NCI-H1092 (cell line): ENCODE measurements at regions not wholly inside any gene's neighbourhood (a gene's known extent, or its start where the extent isn't known, plus 50 kb on each side); places are given as distances from the start of the nearest gene placed in this dataset.

Source experiments
- DNase-seq: peaks from one replicate; lab custom pipeline; 2025; lab: John Stamatoyannopoulos, UW

DNA sequence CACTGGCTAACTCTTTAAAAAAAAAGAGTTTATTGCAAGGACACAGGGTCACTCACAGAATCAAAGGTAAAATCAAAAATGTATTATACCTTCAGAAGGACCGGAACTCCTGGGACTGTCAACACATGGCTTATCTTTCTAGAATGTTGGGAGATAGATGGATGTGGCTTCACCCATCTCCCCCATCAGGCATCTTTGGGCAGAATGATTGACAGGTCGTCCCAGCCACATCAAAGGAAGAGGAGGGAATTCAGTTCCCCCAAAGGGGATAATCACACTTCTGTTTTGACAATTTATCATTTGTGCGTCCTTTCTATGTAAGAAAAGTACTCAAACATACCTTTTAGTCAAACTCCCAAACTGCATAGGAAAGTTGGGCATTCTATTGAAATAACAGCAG is 228.6 kb upstream of the CDH5 start:
- no peak for DNase-seq

GRCh38 chr16:66136841-66137240 is 229.7 kb upstream of the CDH5 start:
- no peak for DNase-seq

DNA sequence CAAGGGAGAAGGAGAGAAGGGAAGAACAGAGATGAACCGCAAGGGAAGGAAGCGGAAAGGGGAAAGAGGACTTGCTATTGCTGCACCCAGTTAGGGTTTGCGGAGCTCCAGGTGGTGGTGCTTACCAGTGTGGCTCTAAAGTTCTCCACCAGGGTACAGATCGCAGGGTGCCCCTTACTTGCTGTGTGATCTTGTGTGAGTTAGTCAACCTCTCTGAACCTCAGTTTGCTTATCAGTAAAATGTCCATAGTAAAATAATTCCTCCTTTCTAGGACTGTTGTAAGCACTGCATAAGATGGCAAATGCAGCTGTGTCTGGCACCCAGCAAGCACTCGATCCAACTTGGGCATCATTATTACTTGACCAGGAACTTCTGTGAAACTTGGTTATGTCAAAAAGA is 230.7 kb upstream of the CDH5 start:
- no peak for DNase-seq

- no peak for DNase-seq
Observed at GRCh38 chr16:66135421-66135831, 231.1 kb upstream of the CDH5 start.

GRCh38 chr16:66134875-66135274 is 231.6 kb upstream of the CDH5 start:
- DNase-seq, result no peak

GRCh38 chr16:66133643-66134338 is 232.7 kb upstream of the CDH5 start:
- no peak for DNase-seq

GRCh38 chr16:66131895-66132294 is 234.6 kb upstream of the CDH5 start:
- no peak for DNase-seq

- no peak for DNase-seq
Observed at GRCh38 chr16:66131156-66131807, 235.2 kb upstream of the CDH5 start.

DNA sequence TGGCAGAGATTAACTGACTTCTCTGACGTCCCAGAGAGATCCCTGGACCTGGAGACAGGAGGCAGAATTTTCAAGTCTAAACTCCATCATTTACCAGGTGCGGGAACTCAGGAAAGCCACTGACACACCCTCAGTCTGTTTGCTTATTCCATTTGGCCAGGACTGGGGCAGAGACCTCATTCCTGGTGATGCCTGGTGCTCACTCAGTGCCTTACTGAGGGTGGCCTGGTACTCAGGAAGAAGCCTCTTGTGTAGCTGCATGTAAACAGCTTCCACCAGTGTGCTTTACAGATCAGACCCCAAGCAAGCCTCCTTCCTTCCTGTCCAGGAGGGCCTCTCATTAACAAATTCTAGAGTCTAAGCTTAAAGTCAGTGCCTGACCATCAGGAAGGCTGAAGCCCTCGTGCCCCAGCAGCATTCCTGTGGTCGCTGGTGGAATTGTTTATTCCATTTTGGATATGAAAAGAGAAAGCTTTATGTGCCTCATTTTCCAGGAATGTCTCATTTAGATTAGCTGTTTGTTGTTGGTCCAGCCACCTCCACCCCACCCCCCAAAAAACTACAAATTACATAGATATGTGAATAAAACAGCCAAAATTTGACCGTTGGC is 236.1 kb upstream of the CDH5 start:
- DNase-seq, result no peak

DNA sequence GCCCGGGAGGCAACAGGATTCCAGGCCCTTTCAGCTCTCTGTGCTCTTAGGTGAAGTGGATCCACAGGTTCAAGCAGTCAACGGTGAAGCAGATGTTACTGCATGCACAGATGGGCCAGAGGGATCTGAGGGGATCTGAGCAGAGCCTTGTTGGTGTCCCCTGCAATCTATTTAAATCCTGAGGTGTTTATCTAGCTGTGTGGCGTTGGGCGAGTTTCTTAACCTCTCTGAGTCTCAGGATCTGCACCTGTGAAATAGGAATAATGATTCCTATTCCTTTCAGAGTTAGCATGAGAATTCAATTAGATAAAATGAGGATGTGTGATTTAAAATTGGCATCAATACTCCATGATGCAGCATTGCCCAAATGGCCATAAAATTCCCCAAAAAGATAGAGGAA is 237.3 kb upstream of the CDH5 start:
- DNase-seq, result no peak

DNA sequence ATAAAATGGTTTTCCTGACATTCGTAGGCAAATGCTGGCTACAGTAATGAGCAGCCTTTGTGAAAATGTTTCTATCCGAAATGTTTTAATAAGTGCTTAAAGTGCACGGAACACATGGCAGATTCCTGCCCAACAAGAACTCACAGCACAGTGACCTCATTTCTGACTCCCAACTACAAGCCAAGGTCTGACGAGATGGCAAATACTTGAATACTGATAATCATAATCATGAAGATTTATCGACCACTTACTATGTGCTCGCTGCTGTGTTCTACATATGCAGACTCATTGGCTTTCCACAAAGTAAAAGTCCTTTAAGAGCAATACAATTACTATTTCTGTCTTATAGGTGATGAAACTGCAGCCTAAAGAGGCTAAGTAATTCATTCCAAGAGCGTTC is 238.1 kb upstream of the CDH5 start:
- DNase-seq, result no peak

DNA sequence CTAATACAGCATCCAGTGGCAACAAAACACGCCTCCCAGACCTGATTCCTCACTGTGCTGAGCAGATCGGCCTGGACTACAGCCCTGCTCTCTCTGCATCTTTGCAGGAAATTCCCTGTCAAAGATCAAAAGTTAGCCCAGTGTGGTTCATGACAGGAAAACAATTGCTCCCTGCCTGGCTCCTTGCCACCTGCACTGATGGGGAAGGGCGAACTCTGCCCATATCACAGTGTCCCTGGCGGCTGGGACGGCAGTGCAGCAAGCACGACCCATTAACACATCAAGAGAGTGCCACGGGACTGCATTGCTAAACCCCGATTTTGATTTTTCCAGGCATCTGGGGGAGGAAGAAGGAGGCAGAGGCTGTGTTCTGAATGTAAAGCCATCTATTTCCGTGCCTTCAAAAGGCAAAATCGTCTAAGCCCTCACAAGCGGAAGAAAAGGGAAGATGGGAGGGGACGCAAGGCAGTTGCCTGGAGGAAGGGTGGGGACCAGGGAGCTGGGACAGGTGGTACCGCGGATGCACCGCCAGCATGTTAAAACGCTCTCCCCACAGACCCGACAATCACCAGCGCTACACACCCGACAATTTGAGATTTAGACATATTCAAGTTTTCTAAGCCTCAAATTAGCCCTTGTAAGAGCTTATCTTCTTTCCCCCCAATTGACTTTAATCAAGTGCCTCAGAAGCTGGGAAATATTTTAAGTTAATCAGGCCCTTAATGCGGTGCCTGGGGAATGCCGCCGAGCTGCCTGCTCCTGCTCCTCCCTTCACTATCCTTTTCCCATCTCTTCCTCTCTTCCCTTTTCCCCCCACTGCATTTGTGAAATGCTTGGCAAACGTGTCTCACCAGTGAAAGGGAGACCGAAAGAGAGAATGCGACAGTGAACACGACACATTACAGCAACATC is 238.8 kb upstream of the CDH5 start:
- no peak for DNase-seq

DNA sequence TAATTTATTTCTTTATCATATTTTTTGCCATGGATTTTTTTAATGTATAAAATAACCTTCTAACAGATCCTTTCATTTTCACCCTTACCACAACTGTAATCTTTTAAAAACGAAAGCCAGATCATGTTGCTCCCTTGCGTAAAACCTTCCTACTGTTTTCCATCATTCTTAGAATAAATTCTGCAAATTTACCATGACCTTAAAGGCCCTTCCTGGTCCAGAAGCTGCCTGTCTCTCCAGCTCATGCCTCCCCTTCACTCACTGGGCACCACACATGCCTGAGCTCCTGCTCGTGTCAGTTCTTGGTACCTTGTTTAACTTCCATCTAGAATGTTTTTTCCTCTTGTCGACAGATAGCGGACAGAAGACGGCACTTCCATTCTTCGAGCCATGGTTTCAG is 245.0 kb upstream of the CDH5 start:
- DNase-seq, result no peak

GRCh38 chr16:66120656-66121055 is 245.8 kb upstream of the CDH5 start:
- no peak for DNase-seq

- DNase-seq, result no peak
Observed at GRCh38 chr16:66116163-66117002, 250.1 kb upstream of the CDH5 start.

DNA sequence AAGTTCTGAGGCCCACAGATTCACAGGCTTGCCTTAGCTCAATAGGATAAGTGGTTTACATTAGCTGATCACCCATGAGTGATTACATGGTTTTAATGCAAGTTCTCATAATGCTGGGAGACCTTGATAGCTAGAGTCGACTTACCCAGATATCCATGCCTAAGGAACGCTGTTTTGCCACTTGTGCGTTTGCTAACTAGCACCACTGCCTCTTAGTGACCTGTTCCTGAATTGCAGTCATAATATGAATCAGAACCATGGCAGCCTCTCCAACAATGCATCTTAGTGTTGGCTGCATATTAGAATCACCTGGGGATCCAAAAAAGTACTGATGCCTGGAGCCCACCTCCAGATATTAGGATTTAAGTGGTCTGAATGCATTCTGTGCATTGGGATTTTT is 251.1 kb upstream of the CDH5 start:
- DNase-seq, result no peak

GRCh38 chr16:66113223-66113622 is 253.3 kb upstream of the CDH5 start:
- DNase-seq, result no peak

- no peak for DNase-seq
Observed at GRCh38 chr16:66109677-66110076, 256.8 kb upstream of the CDH5 start.

GRCh38 chr16:66107661-66108060 is 258.8 kb upstream of the CDH5 start:
- no peak for DNase-seq

GRCh38 chr16:66103211-66103610 is 263.3 kb upstream of the CDH5 start:
- DNase-seq, result no peak

DNA sequence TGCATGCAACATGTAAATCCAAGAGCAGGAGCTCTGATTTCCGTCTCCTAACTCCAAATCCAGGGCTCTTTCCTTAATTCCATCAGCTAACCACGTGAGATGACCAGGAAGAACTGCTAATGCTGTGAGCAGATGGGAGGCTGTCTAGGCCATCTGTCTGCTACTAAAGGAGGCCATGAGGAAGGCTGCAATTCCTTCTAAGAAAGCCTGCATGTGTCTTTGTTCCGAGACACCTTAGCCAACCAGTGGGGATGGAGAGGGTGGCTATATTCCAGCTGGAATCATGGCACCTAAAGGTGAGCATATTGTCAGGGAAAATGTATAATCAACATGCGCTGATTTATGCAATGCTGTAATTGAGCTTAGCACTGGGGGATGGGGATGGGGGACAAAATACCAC is 267.2 kb upstream of the CDH5 start:
- DNase-seq, result no peak

DNA sequence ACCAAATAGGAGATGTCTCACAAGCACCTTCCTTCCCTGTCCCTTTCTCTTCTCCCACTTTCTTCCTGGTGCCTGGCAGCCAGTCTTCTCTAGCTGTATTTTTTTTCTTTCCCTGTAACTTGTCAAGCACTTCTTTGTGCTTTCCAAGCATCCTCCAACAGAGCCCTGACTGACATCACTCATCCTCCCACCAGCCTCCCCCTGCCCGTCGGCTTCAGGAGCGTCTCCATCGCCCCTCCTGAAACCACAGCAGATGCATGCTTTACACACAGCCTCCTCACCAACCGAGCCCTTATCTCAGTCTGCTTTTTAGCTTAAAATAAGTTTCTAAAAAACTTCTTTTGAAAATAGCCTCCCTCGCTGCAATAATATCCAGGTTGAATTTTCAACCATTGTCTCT is 268.7 kb upstream of the CDH5 start:
- no peak for DNase-seq
